Hematopoietic multipotent progenitor cell treated with erythropoietin and hydrocortisone succinate and interleukin-3 and kit ligand, for 8 days (in vitro differentiated cells): ENCODE measurements at regions not wholly inside any gene's neighbourhood (a gene's known extent, or its start where the extent isn't known, plus 50 kb on each side); places are given as distances from the start of the nearest gene placed in this dataset.
"Not testable (repeated sequence)": the region's sequence is repeated elsewhere in the genome, so short reads cannot be mapped to it uniquely, and the experiment has no call there.

Source experiments
- DNase-seq: peaks from one replicate; pipeline ENCODE4 v3.0.0-alpha.2; 2015

DNA sequence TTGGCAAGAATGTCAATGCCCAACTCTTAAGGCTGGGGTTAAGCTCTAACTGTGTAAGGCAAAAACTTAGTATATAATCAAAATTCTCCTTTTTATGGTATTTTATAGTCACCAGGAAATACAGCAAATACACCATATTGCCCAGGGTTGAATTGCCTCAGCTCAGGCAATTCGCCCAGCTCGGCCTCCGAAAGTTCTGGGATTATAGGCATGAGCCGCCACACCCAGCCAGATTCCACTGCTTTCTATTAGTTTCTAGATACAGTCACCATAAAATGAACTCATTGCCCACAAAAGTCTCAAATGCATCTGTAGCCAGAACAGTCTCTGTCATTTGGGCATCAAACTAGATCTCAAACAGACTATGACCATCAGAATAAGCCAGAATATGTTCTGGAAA lies 238.7 kb upstream of the TOX3 start:
- DNase-seq, result no peak

DNA sequence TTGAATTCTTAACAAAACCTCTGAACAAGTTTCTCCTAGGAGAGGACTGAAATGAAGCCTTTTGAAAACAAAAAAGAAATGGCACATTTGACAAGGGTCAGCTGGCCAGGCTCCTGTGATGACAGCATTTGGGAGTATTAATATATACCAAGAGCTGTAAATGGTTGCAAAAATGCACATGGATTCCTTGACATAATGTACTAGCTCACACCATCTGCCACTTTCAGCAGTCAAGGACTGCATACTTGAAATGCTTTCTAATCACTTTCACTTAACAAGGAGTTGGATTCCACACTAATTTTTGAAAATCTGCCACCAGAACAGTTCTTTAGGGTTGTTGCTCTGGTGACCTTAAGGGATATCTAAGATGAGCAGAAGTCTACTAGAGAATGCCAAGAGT lies 236.7 kb upstream of the TOX3 start:
- no peak for DNase-seq

DNA sequence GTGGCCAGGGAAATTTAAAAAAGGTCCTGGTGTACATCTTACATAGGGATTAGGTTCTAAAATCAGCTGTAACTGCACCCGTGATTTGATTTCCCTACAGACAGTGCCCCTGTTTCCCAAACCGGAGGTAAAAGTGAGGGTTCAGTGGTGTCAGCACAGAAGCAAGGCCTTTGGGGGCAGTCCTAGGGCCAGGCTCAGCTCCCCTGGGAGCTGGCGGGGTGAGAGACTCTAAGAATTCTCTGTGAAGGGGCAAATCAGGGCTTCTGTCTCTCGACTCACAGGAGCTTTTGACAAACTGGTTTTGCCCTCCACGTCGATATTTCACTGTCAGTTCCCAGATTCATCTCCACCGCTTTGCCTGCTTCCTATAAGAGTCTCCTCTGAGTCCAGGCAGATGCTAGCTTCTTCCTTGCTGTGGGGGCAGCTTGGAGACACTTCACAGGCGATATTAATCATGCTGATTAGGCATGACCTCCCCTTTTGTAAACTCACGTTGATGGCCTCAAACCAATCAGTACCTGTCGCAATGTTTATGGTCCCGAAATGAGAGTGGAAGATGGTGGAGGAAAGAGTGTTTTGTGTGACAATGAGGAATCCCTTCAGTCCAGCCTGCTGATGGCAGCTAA lies 234.2 kb upstream of the TOX3 start:
- no peak for DNase-seq

DNA sequence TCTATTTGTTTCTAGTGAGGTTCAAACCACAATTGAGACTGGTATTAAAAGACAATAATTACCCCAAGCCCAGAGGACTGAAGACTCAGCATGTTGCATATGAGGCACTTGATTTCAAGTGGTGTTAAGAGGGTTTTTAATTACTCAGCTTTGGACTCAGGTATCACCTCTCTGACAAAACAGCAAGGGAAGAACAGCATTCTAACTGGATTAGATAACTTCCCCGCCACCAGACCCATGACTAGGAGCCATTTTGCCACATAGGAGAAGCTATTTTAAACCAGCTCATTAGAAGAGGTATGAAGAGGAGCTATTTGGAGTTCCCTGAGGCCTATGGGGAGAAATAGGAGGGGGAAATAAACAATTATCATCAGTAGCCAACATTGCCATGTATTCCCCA lies 226.1 kb upstream of the TOX3 start:
- DNase-seq, result no peak

DNA sequence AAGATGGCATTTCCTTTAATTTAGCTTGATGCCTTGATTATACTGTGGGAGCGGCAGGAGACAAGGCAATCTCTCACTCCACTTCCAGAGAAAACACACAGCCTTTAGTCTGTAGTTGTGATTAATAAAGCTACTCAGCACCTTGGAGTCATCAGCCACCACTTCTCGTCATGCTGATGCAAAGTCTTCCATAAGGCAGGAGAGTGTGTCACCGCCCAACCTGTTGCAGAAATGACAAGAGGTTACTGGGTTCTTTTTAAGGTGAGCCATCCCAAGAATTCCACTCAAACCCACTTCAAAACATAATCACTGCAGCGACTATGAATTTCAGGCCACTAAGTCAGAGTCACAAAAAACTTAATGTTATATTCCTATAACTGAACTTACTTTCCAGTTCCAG lies 223.9 kb upstream of the TOX3 start:
- DNase-seq, result no peak

DNA sequence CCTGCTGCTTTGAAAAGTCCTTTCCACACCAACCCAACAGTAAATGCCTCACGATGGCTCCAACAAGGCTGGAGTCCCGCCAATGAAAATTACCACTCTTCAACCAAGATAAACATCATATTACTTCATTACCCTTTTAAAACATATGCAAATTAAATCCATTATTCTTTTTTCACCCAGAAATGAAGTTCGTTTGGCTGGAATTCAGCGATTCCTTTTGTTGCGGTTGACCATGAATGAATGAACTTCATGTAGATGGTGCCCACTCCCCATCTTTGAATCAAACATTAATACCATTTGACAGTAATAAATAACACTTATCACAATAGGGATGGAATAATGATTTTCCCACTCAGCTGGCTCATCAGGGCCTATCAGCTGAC lies 211.5 kb upstream of the TOX3 start:
- no peak for DNase-seq

DNA sequence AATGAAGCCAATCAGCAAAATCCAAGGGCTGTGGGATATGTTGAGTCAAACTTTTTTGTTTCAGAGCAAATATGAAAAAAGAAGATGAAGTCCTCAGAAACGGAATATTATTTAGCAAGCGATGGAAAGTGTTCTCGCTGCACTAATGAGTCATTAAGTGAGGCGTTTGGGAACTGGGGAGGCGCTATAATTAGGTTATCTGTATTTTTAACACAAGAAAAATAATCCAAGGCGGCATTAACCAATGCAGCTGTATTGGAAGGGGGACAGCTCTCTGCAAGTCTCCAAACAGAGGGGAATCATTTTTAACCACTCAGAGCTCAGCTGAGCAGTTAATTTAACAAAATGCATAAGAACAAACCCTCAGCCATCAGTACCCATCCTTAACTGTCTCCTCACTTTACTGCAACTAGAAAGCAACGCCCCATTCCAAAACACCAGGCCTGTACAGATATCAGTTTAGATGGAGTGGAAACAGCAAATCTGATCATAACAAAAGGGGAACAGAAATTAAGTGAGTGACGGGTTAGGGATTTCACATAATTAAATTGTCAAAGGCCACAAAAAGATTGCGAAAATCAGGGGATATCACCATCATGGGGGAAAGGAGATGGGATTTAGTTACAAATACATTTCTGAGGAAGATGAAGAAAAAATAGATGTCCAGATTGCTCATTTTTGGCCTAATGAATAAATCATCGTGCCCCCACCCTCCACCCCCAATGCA lies 211.0 kb upstream of the TOX3 start:
- no peak for DNase-seq

DNA sequence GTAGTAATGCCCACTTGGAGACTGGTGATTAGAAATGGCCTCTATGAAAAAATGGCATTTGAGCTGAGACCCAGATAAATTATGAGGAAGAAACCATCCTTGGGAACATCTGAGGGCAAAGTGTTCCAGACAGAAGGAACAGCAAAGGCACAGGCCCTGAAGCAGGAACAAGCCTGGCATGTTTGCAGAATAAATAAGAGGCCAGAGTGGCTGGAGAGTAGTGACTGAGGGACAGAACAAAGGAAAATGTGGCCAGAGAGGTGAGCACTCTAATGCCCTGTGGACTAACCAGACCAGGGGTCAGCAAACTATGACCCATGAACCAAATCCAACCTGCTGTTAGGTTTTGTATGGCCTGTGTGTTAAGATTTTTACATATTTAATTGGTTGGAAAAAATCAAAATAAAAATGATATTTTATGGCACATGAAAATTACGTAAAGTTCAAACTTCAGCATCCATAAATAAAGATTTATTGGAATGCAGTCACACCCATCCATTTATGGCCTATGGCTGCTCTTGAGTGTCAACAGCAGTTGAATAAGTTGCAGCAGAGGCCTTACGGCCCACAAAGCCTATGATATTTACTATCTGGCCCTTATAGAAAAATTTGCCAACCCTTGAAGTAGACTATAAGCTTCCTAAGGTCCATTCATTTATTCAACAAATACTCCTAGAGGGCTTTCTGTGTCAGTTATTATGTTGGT lies 210.0 kb upstream of the TOX3 start:
- DNase-seq, result no peak

DNA sequence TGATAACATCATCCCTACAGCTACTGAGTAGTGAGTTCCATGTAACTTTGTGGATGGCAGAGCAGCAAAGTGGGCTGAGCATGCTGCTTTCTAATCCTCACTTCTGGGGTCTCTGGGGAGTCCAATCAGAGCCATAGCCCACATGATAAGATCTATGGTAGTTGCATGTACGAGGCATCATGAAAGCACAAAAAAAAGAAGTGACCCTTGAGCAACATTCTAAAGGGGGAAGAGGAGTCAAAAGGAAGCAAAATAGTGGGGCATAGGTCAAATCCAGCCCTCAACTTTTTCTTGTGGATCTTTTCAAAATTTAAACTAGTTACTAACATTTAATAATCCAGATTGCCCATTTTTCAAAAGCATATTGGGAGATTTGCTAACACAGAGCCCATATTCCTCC lies 208.5 kb upstream of the TOX3 start:
- no peak for DNase-seq

DNA sequence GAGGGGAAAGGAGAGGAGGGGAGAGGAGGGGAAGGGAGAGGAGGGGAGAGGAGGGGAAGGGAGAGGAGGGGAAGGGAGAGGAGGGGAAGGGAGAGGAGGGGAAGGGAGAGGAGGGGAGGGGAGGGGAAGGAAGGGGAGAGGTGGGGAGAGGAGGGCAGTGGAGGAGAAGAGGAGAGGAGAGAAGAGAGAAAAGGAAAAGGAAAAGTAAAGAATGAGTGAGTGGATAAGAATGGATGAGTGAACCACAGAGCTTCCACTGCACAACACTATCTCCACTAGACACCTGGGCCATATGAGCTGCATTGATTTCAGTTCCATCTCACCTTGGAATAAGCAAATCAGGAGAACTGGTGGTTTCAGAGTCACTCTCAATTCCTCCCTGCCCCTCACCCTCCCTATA lies 204.1 kb upstream of the TOX3 start:
- no peak for DNase-seq

DNA sequence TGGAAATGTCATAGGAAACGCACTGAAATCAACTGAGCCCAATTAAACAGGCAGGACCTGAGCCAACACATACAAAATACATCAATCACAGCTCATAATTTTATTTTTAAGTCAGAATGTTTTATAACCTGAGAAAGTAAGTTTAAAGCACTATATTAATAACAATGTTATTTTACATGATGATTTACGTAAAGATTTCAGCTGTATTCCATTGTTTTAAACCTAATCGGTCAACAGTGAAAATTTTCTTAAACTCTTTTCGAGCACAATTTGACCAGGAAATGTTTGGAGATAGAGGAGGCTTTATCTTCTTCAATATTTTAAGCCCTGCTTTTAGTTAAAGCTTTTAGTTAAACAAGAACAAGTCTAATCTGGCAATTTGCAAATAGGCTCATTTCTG lies 201.8 kb upstream of the TOX3 start:
- no peak for DNase-seq

DNA sequence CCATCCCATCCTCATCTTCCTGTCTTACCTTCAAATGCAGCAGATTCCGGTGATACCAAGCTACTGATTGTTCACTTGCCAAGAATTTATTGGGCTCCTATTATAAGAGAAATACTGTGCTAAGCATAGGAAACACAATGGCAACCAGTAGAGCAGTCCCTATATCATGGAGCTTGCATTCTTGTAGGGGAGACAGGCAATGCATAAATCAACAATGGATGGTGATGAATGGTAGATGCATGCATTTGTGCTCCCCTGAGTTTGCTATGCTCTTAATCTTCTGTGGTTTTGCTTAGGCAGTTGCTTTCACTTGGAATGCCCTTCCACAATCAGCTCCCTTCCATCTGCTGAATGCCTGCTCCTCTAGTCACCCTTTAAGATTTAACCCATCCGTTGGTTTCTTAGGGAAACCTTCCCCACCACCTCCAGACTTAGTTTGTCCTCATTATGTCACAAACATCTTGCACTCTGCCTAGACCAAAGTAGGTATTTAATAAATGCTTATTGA lies 200.2 kb upstream of the TOX3 start:
- DNase-seq, result no peak

DNA sequence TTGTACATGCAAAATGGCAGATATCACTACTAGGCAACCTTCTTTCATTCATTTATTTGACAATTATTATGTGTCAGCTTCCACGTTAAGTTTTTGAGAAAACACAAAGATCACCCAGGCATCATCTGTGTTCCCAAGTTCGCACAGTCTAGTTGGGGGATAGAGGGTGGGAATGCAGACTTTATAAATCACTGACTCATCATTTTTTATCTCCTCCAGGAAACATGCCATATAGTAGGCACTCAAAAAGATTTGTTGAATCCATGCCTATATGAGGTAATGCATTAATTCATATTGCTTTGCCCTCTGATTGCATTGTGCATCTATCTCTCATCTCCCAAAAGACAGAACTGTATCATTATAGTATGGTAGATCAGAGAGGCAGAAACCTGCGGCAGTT lies 196.8 kb upstream of the TOX3 start:
- no peak for DNase-seq

DNA sequence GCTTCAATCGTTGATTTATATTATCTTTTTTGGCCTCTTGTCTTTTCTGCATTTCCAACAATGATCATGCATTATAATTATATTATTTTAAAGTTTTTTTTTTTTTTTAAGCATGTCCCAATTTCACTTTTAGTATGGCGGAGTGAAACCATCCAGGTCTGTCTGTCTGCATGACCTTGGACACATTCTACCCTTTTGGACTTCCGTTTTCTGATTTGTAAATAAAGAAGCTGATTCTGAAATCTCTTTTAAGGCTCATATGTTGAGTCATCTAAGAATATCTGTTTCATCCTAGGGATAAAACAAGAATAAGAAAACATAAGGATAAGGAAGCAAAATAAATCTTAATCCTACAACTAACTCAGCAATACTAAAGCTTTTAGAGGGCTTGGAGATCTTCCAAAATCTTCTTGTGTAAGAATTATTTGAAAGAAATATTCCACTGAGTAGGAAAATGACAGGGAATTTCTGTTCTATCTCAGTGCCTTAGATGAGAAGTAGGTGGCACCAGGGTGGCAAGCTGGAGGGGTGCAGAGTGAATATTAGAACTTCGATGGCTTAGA lies 195.7 kb upstream of the TOX3 start:
- DNase-seq, result no peak

DNA sequence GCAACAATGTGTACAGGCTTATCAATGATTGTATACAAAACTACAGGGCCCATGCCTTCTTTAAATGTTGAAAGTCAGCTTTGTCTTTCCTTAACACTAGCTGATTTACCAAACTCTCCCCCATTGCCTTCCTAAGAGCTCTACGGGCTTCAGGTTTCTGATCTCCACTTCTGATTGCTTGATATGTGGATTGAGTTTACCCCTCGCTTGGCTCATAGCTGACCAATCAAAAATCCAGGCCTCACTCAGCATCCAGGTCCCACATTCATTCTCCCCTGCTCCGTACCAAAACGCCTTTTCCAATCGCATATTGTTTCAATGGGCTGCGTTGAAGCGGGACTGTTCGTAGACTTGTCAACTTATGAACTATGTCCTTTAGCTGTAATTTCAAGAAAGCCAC lies 195.1 kb upstream of the TOX3 start:
- DNase-seq, result no peak

DNA sequence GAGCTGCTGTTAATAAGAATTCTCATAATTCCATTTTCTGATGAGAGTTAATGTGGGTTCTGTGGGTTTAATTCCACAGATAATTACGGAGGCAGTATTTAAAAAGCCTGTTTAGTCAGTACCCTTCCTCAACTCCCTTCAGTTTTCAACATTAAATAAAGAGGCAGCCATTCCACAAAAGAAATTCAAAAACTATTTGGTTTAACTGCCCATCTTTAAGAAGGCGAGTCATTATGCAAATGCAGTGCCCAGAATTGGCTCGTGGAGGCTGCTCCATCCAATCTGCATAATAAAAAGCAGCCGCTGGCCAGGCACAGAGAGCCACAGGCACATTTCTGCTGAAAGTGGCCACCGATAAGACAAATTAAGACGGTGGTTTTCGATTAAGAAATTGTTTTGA lies 194.4 kb upstream of the TOX3 start:
- DNase-seq, result no peak

DNA sequence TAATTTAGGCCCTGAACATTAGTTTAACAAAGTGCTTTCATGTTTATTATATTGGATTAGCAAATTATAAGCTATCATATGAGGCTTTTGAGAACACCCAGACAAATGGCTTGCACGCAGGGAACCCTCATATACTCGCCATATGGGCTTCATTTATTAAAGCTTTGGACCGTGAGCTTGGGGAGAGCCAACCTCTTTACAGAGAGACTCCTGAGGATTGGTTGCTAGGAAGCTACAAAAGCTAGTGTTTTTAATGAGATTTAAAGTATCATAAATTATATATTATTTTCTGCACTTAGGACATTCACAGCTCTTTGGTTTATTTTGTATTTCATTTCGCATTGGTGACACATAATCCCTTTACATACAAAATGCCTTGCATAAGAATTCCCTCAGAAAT lies 193.8 kb upstream of the TOX3 start:
- no peak for DNase-seq

DNA sequence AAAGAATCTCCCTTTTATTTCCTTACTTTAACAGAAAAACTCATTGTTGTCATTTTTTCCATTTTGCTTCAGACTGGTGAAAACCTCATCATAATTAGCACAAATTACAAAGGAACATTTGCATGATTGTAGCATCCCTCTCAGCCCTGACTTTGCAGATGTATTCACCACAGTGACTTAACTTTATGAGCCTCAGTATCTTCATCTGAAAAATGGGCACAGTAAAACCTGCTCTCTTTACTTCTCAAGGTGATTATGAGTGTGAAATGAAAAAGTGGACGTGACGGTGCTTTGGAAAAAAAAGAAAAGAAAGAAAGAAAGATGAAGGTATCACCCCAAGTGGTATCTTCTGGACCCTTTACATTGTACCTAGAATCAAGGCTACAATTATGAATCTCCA lies 193.4 kb upstream of the TOX3 start:
- no peak for DNase-seq

DNA sequence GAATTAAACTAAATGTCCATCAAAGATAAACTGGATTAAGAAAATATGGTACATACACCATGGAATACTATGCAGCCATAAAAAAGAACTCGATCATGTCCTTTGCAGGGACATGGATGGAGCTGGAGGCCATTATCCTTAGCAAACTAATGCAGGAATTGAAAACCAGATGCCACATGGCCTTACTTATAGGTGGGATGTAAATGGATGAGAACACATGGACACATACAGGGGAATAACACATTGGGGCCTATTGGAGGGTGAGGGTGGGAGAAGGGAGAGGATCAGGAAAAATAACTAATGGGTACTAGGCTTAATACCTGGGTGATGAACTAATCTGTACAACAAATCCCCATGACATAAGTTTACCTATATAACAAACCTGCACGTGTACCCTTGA lies 192.0 kb upstream of the TOX3 start:
- DNase-seq, result not testable (repeated sequence)

DNA sequence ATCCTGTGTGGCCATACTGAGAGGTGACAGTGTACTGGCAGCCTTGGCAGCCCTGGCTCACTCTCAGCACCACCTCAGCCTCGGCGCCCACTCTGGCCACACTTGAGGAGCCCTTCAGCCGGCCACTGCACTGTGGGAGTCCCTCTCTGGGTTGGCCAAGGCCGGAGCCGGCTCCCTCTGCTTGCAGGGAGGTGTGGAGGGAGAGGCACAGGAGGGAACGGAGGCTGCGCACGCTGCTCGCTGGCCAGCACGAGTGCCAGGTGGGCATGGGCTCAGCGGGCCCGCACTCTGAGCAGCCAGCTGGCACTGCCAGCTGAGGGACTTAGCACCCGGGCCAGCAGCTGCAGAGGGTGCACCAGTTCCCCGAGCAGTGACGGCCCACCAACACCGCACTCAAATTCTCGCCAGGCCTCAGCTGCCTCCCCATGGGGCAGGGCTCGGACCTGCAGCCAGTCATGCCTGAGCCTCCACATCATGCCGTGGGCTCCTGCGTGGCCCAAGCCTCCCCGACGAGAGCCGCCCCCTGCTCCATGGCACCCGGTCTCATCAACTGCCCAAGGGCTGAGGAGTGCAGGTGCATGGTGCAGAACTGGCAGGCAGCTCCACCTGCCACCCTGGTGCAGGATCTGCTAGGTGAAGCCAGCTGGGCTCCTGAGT lies 184.4 kb upstream of the TOX3 start:
- DNase-seq, result no peak

DNA sequence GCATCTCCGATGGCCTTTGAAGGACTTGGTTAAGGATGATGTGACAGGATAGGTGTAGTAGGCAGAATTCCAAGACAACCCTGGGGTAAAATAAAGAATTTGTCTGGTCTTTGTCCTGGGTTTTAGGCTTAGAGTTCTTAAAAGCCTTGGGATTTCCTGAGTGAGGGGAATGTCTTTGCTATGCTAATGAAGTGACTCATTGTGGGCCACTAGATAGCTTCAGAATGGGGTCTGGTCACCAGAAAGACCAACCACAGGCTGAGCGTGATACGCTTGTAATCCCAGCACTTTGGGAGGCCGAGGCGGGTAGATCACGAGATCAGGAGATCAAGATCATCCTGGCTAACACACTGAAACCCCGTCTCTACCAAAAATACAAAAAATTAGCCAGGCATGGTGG lies 182.8 kb upstream of the TOX3 start:
- DNase-seq, result no peak

DNA sequence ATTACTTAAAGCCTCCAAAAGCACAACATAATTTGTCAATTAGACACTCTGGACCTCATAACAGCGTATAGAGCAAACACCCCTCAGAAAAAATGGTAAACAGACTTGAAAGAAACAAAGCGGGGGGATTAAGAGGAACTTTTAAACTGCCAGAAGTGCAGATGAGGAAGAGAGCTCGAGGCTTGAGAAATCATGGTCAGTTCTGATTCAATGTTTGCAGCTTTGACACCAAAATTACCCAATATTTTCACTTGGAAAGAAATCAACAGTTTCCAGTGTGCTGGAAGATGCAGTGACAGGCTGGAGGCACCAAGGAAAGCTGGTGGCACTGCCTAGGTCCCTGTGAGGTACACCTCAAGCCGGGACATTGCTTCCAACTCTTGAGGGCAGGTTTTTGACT lies 180.9 kb upstream of the TOX3 start:
- DNase-seq, result no peak

DNA sequence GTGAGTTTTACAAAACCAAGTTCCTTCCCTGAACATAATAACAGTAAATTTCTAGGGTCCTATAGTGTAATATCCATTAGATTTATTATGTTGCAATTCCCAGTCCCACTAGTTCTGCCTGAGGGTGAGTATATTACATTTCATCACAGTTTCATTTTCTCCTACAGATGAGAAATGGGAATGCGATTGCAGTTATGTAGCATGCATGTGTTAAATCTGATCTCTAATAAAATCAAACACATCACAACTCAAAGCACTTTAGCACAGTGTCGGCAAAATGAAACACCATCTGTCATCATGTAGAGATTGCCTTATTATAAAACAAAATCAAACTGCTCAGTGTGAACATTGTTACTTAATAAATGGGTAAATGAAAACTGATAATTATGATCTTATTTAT lies 180.5 kb upstream of the TOX3 start:
- DNase-seq, result no peak

DNA sequence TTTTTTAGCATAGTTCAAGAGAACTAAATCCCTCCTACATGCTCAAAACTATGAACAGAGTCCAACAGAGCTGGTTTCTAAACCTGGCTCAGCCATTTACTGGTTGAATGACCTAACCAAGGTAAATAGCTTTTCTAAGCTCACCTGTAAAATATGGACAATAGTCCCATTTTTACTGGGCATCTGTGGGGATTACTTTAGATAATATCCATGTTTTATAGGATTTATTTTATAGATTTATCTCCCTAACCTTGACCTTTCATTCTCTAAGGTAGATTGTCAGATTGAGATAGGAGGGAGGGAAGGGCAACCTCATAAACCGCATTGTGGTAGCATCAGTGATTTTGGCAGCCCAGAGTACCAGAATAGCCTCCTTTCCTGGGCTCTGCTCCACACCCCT lies 178.5 kb upstream of the TOX3 start:
- no peak for DNase-seq
